ENCODE measurements at regions not wholly inside any gene's neighbourhood (a gene's known extent, or its start where the extent isn't known, plus 50 kb on each side); places are given as distances from the start of the nearest gene placed in this dataset.

DNA sequence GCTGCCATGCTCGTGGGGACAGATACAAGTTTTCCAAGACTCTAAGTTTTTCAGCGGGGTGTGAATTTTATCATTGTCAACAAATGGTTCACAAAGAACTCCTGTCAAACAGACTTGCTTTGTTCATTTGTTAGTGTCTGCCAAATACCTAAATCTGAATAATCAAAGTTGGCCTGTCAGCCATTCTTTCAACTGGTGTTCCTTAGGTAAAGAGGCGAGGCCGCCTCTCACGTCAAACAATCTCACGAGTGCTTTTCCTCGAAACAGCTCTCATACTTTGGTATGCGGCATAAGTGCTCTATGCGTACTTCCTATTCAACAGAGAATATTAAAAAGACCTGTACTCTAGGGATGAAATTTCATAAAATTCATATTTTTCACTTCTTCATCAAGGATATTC is 51.4 kb upstream of the KANK4 start:
- Mint-ChIP-seq H3K9me3 (ENCODE audit: low read depth) (peaks cover 5% of the 10 kb centered on the region), H3K4me1 (ENCODE audit: low read depth) (no peaks in the 10 kb centered on the region), H3K4me3 (ENCODE audit: unreplicated experiment) (no peak overlapping the region), H3K27ac (ENCODE audit: unreplicated experiment) (no peak overlapping the region), H3K27me3 (ENCODE audit: low read depth) (peaks cover 10% of the 10 kb centered on the region), H3K36me3 (ENCODE audit: low read depth) (peaks cover 7% of the 10 kb centered on the region)
- TF ChIP-seq CTCF (IDR thresholded peaks at IDR 0.05) = no peak
- no peak for DNase-seq (ENCODE audit: low spot score)

- TF ChIP-seq CTCF (IDR thresholded peaks at IDR 0.05) = no peak
- Mint-ChIP-seq H3K36me3 (ENCODE audit: low read depth) (peaks cover 6% of the 10 kb centered on the region), H3K27ac (ENCODE audit: unreplicated experiment) (no peak overlapping the region), H3K27me3 (ENCODE audit: low read depth) (peaks cover 10% of the 10 kb centered on the region), H3K4me1 (ENCODE audit: low read depth) (no peaks in the 10 kb centered on the region), H3K9me3 (ENCODE audit: low read depth) (peaks cover 5% of the 10 kb centered on the region), H3K4me3 (ENCODE audit: unreplicated experiment) (no peak overlapping the region)
- no peak for DNase-seq (ENCODE audit: low spot score)
Observed at GRCh38 chr1:62371375-62371774, 52.1 kb upstream of the KANK4 start.

DNA sequence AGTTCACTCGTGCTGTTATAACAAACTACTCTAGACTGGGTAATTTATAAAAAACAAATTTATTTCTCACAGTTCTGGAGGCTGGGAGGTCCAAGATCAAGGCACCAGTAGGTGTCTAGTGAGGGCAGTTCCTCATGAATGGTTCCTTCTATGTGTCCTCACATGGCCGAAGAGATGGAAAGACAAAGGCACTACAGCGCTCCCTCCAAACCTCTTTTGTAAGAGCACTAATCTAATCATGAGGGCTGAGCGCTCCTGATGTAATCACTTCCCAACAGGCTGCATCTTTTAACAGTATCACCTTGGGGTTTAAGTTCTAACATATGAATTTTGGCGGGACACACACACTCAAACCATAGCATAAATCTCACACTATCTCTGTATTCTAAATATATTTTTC is 54.0 kb upstream of the KANK4 start:
- Mint-ChIP-seq H3K36me3 (ENCODE audit: low read depth) (peaks cover 8% of the 10 kb centered on the region), H3K4me1 (ENCODE audit: low read depth) (no peaks in the 10 kb centered on the region), H3K27ac (ENCODE audit: unreplicated experiment) (no peak overlapping the region), H3K4me3 (ENCODE audit: unreplicated experiment) (no peak overlapping the region), H3K27me3 (ENCODE audit: low read depth) (peaks cover 9% of the 10 kb centered on the region), H3K9me3 (ENCODE audit: low read depth) (peaks cover 8% of the 10 kb centered on the region)
- DNase-seq (ENCODE audit: low spot score) = no peak
- TF ChIP-seq CTCF (IDR thresholded peaks at IDR 0.05) = no peak

DNA sequence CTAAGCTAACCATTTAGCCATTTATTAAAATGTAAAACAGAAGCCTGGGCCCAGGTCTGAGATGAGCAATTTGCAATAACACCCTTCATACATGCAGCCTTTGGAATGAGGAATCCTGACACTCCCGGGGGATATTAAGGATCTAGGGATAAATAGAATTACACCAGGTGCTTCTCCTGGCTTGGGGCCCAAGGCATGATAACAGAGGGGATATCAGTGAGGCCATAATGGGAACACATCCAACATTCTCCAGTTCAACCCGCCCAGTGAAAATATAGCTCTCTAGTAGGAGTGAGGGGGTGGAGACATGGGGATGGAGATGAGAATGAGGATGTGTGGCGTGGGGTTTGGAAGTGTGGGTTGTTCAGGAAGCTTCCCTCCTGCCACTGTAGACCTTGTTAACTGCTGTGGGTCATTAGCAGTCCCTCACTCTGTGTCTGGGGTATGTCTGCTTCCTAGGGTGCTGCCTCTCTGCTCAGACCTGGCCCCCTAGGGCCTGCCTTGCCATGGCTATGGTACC is 57.9 kb upstream of the KANK4 start:
- Mint-ChIP-seq H3K4me1 (ENCODE audit: low read depth) (no peaks in the 10 kb centered on the region), H3K9me3 (ENCODE audit: low read depth) (peaks cover 8% of the 10 kb centered on the region), H3K27ac (ENCODE audit: unreplicated experiment) (no peak overlapping the region), H3K27me3 (ENCODE audit: low read depth) (no peaks in the 10 kb centered on the region), H3K36me3 (ENCODE audit: low read depth) (peaks cover 3% of the 10 kb centered on the region), H3K4me3 (ENCODE audit: unreplicated experiment) (no peak overlapping the region)
- TF ChIP-seq CTCF (IDR thresholded peaks at IDR 0.05) = no peak
- DNase-seq (ENCODE audit: low spot score) = no peak

DNA sequence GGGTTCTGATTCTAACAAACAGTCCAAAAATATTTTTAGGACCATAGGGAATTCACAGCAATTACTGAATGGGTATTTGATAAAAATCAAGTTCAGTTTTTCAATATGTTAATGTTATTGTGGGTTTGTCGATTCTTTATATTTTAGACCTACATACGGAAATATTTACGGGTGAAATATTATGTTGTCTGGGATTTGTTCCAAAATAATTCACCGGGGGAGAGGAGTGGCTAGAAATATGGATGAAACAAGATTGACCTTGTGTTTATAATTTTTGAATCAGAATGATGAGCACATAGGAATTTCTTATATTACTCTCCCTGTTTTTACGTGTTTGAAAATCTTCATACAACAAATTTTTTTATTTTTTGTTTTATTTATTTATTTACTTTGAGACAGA is 56.7 kb upstream of the USP1 start:
- no peak for TF ChIP-seq CTCF (IDR thresholded peaks at IDR 0.05)
- no peak overlapping the region for H3K27ac Mint-ChIP-seq (ENCODE audit: unreplicated experiment)
- H3K27me3 Mint-ChIP-seq (ENCODE audit: low read depth) = no peaks in the 10 kb centered on the region
- peaks cover 18% of the 10 kb centered on the region for H3K4me1 Mint-ChIP-seq (ENCODE audit: low read depth)
- DNase-seq (ENCODE audit: low spot score) = no peak
- no peak overlapping the region for H3K4me3 Mint-ChIP-seq (ENCODE audit: unreplicated experiment)
- H3K9me3 Mint-ChIP-seq (ENCODE audit: low read depth) = peaks cover 8% of the 10 kb centered on the region
- peaks cover 3% of the 10 kb centered on the region for H3K36me3 Mint-ChIP-seq (ENCODE audit: low read depth)
